DMS53 (cell line): ENCODE measurements at regions not wholly inside any gene's neighbourhood (a gene's known extent, or its start where the extent isn't known, plus 50 kb on each side); places are given as distances from the start of the nearest gene placed in this dataset.

Source experiments
- DNase-seq: peaks from one replicate; lab custom pipeline; 2025; lab: John Stamatoyannopoulos, UW

- DNase-seq: no peak
These were observed 481.8 kb upstream of the GHITM start for GRCh38 chr10:83657487-83657886.

GRCh38 chr10:83663918-83664317, 475.4 kb upstream of the GHITM start:
- DNase-seq: no peak

- DNase-seq: no peak
These were observed 472.5 kb upstream of the GHITM start for GRCh38 chr10:83666762-83667161.

GRCh38 chr10:83667594-83667993, 471.7 kb upstream of the GHITM start:
- DNase-seq: no peak

- DNase-seq: no peak
These were observed 466.0 kb upstream of the GHITM start for GRCh38 chr10:83673316-83673715.

- peak; percentile 26 for DNase-seq
These were observed 461.5 kb upstream of the GHITM start for GRCh38 chr10:83677795-83678194.

GRCh38 chr10:83678850-83679249, 460.5 kb upstream of the GHITM start:
- no peak for DNase-seq

GRCh38 chr10:83680470-83680891, 458.8 kb upstream of the GHITM start:
- no peak for DNase-seq

- DNase-seq: no peak
These were observed 456.9 kb upstream of the GHITM start for GRCh38 chr10:83682414-83682813.

- no peak for DNase-seq
These were observed 453.9 kb upstream of the GHITM start for GRCh38 chr10:83685458-83685857.

GRCh38 chr10:83691791-83692596, 447.3 kb upstream of the GHITM start:
- no peak for DNase-seq

GRCh38 chr10:83698899-83699298, 440.4 kb upstream of the GHITM start:
- no peak for DNase-seq

- DNase-seq: peak; percentile 48
These were observed 437.5 kb upstream of the GHITM start for GRCh38 chr10:83701799-83702198.

GRCh38 chr10:83702731-83703130, 436.6 kb upstream of the GHITM start:
- DNase-seq: no peak

GRCh38 chr10:83706120-83706519, 433.2 kb upstream of the GHITM start:
- DNase-seq: no peak

GRCh38 chr10:83706952-83707582, 432.2 kb upstream of the GHITM start:
- DNase-seq: no peak

GRCh38 chr10:83713423-83713822, 425.9 kb upstream of the GHITM start:
- DNase-seq: no peak

GRCh38 chr10:83723080-83723479, 416.2 kb upstream of the GHITM start:
- no peak for DNase-seq

- DNase-seq: no peak
These were observed 414.7 kb upstream of the GHITM start for GRCh38 chr10:83724471-83725241.

- DNase-seq: no peak
These were observed 413.7 kb upstream of the GHITM start for GRCh38 chr10:83725567-83725966.

- peak; percentile 2 for DNase-seq
These were observed 405.0 kb upstream of the GHITM start for GRCh38 chr10:83734278-83734677.

GRCh38 chr10:83736008-83736407, 403.3 kb upstream of the GHITM start:
- DNase-seq: no peak

- no peak for DNase-seq
These were observed 388.7 kb upstream of the GHITM start for GRCh38 chr10:83750604-83751003.
